Activated T-cell treated with anti-CD3 and anti-CD28 coated beads for 4 hours (primary cell): ENCODE measurements at regions not wholly inside any gene's neighbourhood (a gene's known extent, or its start where the extent isn't known, plus 50 kb on each side); places are given as distances from the start of the nearest gene placed in this dataset.

Source experiments
- DNase-seq: peaks from one replicate; pipeline ENCODE4 v3.0.0-alpha.2; 2020

- DNase-seq, result no peak
Measured at GRCh38 chr11:45554230-45554967, 111.0 kb downstream of the CHST1 start.

GRCh38 chr11:45553383-45553936, 112.0 kb downstream of the CHST1 start:
- DNase-seq, result no peak

GRCh38 chr11:45551191-45551713, 114.2 kb downstream of the CHST1 start:
- DNase-seq, result no peak

- DNase-seq, result no peak
Measured at GRCh38 chr11:45549257-45549656, 116.2 kb downstream of the CHST1 start.

GRCh38 chr11:45546366-45546765, 119.1 kb downstream of the CHST1 start:
- DNase-seq, result no peak

GRCh38 chr11:45544826-45545225, 120.6 kb downstream of the CHST1 start:
- no peak for DNase-seq

- DNase-seq, result no peak
Measured at GRCh38 chr11:45543808-45544422, 121.5 kb downstream of the CHST1 start.

- DNase-seq, result no peak
Measured at GRCh38 chr11:45543081-45543480, 122.3 kb downstream of the CHST1 start.

- DNase-seq, result no peak
Measured at GRCh38 chr11:45541693-45542434, 123.6 kb downstream of the CHST1 start.

GRCh38 chr11:45538939-45539338, 126.5 kb downstream of the CHST1 start:
- DNase-seq, result no peak

GRCh38 chr11:45538363-45538762, 127.1 kb downstream of the CHST1 start:
- no peak for DNase-seq

- no peak for DNase-seq
Measured at GRCh38 chr11:45537614-45538013, 127.8 kb downstream of the CHST1 start.

- no peak for DNase-seq
Measured at GRCh38 chr11:45535033-45535432, 130.4 kb downstream of the CHST1 start.

- DNase-seq, result no peak
Measured at GRCh38 chr11:45534132-45534531, 131.3 kb downstream of the CHST1 start.

GRCh38 chr11:45532546-45532945, 132.9 kb downstream of the CHST1 start:
- DNase-seq, result no peak

GRCh38 chr11:45530776-45531175, 134.6 kb downstream of the CHST1 start:
- DNase-seq, result no peak

GRCh38 chr11:45530111-45530510, 135.3 kb downstream of the CHST1 start:
- no peak for DNase-seq

GRCh38 chr11:45528435-45528834, 137.0 kb downstream of the CHST1 start:
- no peak for DNase-seq

GRCh38 chr11:45527898-45528297, 137.5 kb downstream of the CHST1 start:
- no peak for DNase-seq

GRCh38 chr11:45525393-45525792, 140.0 kb downstream of the CHST1 start:
- no peak for DNase-seq

- DNase-seq, result no peak
Measured at GRCh38 chr11:45523760-45524159, 141.7 kb downstream of the CHST1 start.

- DNase-seq, result no peak
Measured at GRCh38 chr11:45518833-45519535, 146.4 kb downstream of the CHST1 start.
